NCI-H226 (cell line): ENCODE measurements at regions not wholly inside any gene's neighbourhood (a gene's known extent, or its start where the extent isn't known, plus 50 kb on each side); places are given as distances from the start of the nearest gene placed in this dataset.
"Not testable (repeated sequence)": the region's sequence is repeated elsewhere in the genome, so short reads cannot be mapped to it uniquely, and the experiment has no call there.

Source experiments
- DNase-seq: peaks from one replicate; pipeline ENCODE4 v3.0.0-alpha.2; 2015

- no peak for DNase-seq
Measured at GRCh38 chr14:105882626-105883025, 356.2 kb downstream of the TMEM121 start.

GRCh38 chr14:105883066-105884005 is 357.0 kb downstream of the TMEM121 start:
- DNase-seq: no peak

GRCh38 chr14:105884192-105884807 is 357.9 kb downstream of the TMEM121 start:
- not testable (repeated sequence) for DNase-seq

- DNase-seq: no peak
Measured at GRCh38 chr14:105884808-105885281, 358.5 kb downstream of the TMEM121 start.

GRCh38 chr14:105885561-105886320 is 359.4 kb downstream of the TMEM121 start:
- no peak for DNase-seq

GRCh38 chr14:105886791-105887191 is 360.4 kb downstream of the TMEM121 start:
- DNase-seq: not testable (repeated sequence)

- no peak for DNase-seq
Measured at GRCh38 chr14:105887692-105888091, 361.3 kb downstream of the TMEM121 start.

- no peak for DNase-seq
Measured at GRCh38 chr14:105888151-105888550, 361.8 kb downstream of the TMEM121 start.

- no peak for DNase-seq
Measured at GRCh38 chr14:105888784-105889665, 362.6 kb downstream of the TMEM121 start.

- no peak for DNase-seq
Measured at GRCh38 chr14:105889666-105890473, 363.5 kb downstream of the TMEM121 start.

GRCh38 chr14:105890474-105891220 is 364.3 kb downstream of the TMEM121 start:
- no peak for DNase-seq

- no peak for DNase-seq
Measured at GRCh38 chr14:105891221-105891602, 364.8 kb downstream of the TMEM121 start.

GRCh38 chr14:105891631-105892452 is 365.5 kb downstream of the TMEM121 start:
- DNase-seq: no peak

GRCh38 chr14:105892453-105893441 is 366.4 kb downstream of the TMEM121 start:
- DNase-seq: not testable (repeated sequence)

GRCh38 chr14:105893686-105894085 is 367.3 kb downstream of the TMEM121 start:
- not testable (repeated sequence) for DNase-seq

- no peak for DNase-seq
Measured at GRCh38 chr14:105894125-105894977, 368.0 kb downstream of the TMEM121 start.
